ENCODE measurements at regions not wholly inside any gene's neighbourhood (a gene's known extent, or its start where the extent isn't known, plus 50 kb on each side); places are given as distances from the start of the nearest gene placed in this dataset.

DNA sequence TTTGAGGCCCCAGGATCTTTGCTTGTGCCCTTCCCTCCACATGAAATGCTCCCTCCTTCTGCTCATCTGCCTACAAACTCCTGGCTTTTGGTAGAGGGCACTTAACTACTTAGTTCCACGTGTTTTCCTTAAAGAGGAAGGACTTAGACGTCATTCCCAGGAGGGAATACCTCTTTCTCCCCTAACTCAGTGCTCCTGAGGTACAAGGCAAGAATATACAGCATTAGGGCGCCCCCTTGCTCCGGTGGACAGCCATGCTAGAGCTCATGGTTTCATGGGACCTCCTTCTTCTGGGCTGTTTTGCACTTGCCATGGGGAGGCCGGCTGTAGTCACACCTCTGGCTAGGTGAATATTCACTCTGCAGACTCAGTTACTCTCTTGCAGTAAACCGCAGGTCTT lies 93.8 kb upstream of the LY86 start:
- ChIA-PET POLR2A (no interaction called here), CTCF (no interaction called here)
- no peaks in the 10 kb centered on the region for H3K36me3 Mint-ChIP-seq (ENCODE audit: insufficient read depth, unreplicated experiment)

DNA sequence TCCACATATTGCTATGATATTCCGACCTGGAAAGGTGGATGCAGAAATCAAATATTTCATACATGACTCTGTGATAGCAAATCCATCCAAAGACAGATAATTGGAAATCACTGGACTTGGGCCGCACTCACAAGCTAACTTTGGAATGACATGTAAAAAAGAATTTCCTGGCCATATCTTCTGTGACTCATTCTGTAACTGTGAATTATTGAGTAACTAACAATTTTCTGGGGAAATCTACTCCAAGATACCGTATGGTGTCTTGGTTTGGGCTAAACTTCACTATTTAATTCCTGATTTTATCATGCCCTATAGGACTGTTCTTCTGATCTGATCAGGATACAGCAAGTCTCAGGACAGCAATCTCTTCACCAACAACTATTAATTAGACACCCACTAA lies 92.7 kb upstream of the LY86 start:
- CTCF ChIA-PET = no interaction called here
- peaks cover 23% of the 10 kb centered on the region for H3K27me3 Mint-ChIP-seq (ENCODE audit: insufficient read depth, unreplicated experiment)
- POLR2A ChIA-PET = no interaction called here
- no TSS peak for BruUV-seq (replicated peaks)
- TF ChIP-seq, protein P1, sequence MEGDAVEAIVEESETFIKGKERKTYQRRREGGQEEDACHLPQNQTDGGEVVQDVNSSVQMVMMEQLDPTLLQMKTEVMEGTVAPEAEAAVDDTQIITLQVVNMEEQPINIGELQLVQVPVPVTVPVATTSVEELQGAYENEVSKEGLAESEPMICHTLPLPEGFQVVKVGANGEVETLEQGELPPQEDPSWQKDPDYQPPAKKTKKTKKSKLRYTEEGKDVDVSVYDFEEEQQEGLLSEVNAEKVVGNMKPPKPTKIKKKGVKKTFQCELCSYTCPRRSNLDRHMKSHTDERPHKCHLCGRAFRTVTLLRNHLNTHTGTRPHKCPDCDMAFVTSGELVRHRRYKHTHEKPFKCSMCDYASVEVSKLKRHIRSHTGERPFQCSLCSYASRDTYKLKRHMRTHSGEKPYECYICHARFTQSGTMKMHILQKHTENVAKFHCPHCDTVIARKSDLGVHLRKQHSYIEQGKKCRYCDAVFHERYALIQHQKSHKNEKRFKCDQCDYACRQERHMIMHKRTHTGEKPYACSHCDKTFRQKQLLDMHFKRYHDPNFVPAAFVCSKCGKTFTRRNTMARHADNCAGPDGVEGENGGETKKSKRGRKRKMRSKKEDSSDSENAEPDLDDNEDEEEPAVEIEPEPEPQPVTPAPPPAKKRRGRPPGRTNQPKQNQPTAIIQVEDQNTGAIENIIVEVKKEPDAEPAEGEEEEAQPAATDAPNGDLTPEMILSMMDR (IDR thresholded peaks at IDR 0.05; ENCODE audit: insufficient read depth in 1 of 2, low read depth in 1 of 2, low read length in 1 of 2, severe bottlenecking in 1 of 2, unreplicated experiment in 1 of 2) = no peak
- H3K4me3 Mint-ChIP-seq (ENCODE audit: unreplicated experiment) = no peak overlapping the region
- Histone ChIP-seq H3K9me3 (no peaks in the 10 kb centered on the region), H3K27me3 (replicated peaks; ENCODE audit: control insufficient read depth, insufficient read depth, low read length) (no peaks in the 10 kb centered on the region), H3K36me3 (ENCODE audit: control insufficient read depth, insufficient read depth, low read length) (no peaks in the 10 kb centered on the region), H3K4me1 (no peaks in the 10 kb centered on the region), H3K4me3 (ENCODE audit: low read depth, low read length) (no peak overlapping the region)
- no peak for DNase-seq
- no peaks in the 10 kb centered on the region for H3K9me3 Mint-ChIP-seq (ENCODE audit: unreplicated experiment)
- intact Hi-C loops (cut with micrococcal nuclease; ENCODE audit: unreplicated experiment) = no loop called here
- no peak overlapping the region for H3K27ac Mint-ChIP-seq (ENCODE audit: unreplicated experiment)
- no peaks in the 10 kb centered on the region for H3K36me3 Mint-ChIP-seq (ENCODE audit: insufficient read depth, unreplicated experiment)
- no peaks in the 10 kb centered on the region for H3K4me1 Mint-ChIP-seq (ENCODE audit: low read depth, unreplicated experiment)

More for the DNA sequence above, 93.8 kb upstream of the LY86 start:
- Mint-ChIP-seq H3K27ac (ENCODE audit: unreplicated experiment) (no peak overlapping the region), H3K4me1 (ENCODE audit: low read depth, unreplicated experiment) (no peaks in the 10 kb centered on the region), H3K9me3 (ENCODE audit: unreplicated experiment) (no peaks in the 10 kb centered on the region), H3K4me3 (ENCODE audit: unreplicated experiment) (no peak overlapping the region), H3K27me3 (ENCODE audit: insufficient read depth, unreplicated experiment) (peaks cover 21% of the 10 kb centered on the region)
- no peaks in the 10 kb centered on the region for H3K27me3 ChIP-seq (replicated peaks; ENCODE audit: control insufficient read depth, insufficient read depth, low read length)
- intact Hi-C loops (cut with micrococcal nuclease; ENCODE audit: unreplicated experiment) = no loop called here
- no peaks in the 10 kb centered on the region for H3K4me1 ChIP-seq
- peak; percentile 43 to 50 for DNase-seq
- TF ChIP-seq, protein P1 (IDR thresholded peaks at IDR 0.05; ENCODE audit: insufficient read depth in 1 of 2, low read depth in 1 of 2, low read length in 1 of 2, severe bottlenecking in 1 of 2, unreplicated experiment in 1 of 2) = peak; percentile 26 to 52
- H3K4me3 ChIP-seq (ENCODE audit: low read depth, low read length) = no peak overlapping the region
- BruUV-seq (replicated peaks) = no TSS peak
- H3K36me3 ChIP-seq (ENCODE audit: control insufficient read depth, insufficient read depth, low read length) = no peaks in the 10 kb centered on the region
- H3K9me3 ChIP-seq = no peaks in the 10 kb centered on the region

DNA sequence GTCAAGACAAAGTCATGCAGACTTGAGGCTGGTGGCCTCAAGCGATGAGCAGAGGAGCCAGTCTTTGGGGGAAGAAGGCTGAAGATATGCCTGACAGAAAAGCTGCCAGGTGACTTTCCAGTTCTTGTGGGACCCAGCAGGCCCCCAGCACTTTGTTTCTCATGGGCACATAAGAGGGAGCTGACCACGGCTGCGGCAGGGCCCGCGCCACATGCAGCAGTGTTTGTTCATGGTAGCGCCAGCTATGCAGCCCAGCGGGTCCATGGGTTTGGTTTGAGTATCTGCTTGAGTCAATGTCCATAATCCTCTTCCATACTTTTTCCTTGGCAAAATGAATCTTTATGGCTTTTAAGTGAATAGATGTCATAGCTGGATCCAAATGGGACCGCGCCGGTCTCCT lies 91.0 kb upstream of the LY86 start:
- Mint-ChIP-seq H3K9me3 (ENCODE audit: unreplicated experiment) (no peaks in the 10 kb centered on the region), H3K27ac (ENCODE audit: unreplicated experiment) (no peak overlapping the region), H3K4me3 (ENCODE audit: unreplicated experiment) (no peak overlapping the region), H3K4me1 (ENCODE audit: low read depth, unreplicated experiment) (no peaks in the 10 kb centered on the region), H3K36me3 (ENCODE audit: insufficient read depth, unreplicated experiment) (no peaks in the 10 kb centered on the region), H3K27me3 (ENCODE audit: insufficient read depth, unreplicated experiment) (peaks cover 27% of the 10 kb centered on the region)
- H3K4me1 ChIP-seq = no peaks in the 10 kb centered on the region
- CTCF ChIA-PET = no interaction called here
- no TSS peak for BruUV-seq (replicated peaks)
- no peaks in the 10 kb centered on the region for H3K9me3 ChIP-seq
- H3K27me3 ChIP-seq (replicated peaks; ENCODE audit: control insufficient read depth, insufficient read depth, low read length) = no peaks in the 10 kb centered on the region
- no peaks in the 10 kb centered on the region for H3K36me3 ChIP-seq (ENCODE audit: control insufficient read depth, insufficient read depth, low read length)
- TF ChIP-seq, protein P1 (IDR thresholded peaks at IDR 0.05; ENCODE audit: insufficient read depth in 1 of 2, low read depth in 1 of 2, low read length in 1 of 2, severe bottlenecking in 1 of 2, unreplicated experiment in 1 of 2) = no peak
- POLR2A ChIA-PET = no interaction called here
- intact Hi-C loops (cut with micrococcal nuclease; ENCODE audit: unreplicated experiment) = no loop called here
- H3K4me3 ChIP-seq (ENCODE audit: low read depth, low read length) = no peak overlapping the region
- no peak for DNase-seq
